SK-N-SH treated with all-trans-retinoic acid at 6 μM for 48 hours (cell line): ENCODE measurements at regions not wholly inside any gene's neighbourhood (a gene's known extent, or its start where the extent isn't known, plus 50 kb on each side); places are given as distances from the start of the nearest gene placed in this dataset.
"Not testable (repeated sequence)": the region's sequence is repeated elsewhere in the genome, so short reads cannot be mapped to it uniquely, and the experiment has no call there.

Experiments used
- BACH2 ChIP-seq: fragments of 250-450 bp; sonication (Bioruptor Pico); IDR thresholded peaks from 2 replicates; pipeline ENCODE4 v1.9.0; 2021; ENCODE audit warnings: mild to moderate bottlenecking, borderline replicate concordance
- CSDC2 ChIP-seq: fragments of 250-450 bp; sonication (Bioruptor Pico); IDR thresholded peaks from 2 replicates; pipeline ENCODE4 v1.5.0; 2020; ENCODE audit warnings: mild to moderate bottlenecking, moderate library complexity
- ESRRG ChIP-seq: fragments of 250-450 bp; sonication (Bioruptor Pico); IDR thresholded peaks from 2 replicates; pipeline ENCODE4 v1.6.1; 2021; ENCODE audit warnings: mild to moderate bottlenecking
- OSR1 ChIP-seq: fragments of 250-450 bp; sonication (Bioruptor Pico); IDR thresholded peaks from 2 replicates; pipeline ENCODE4 v1.8.0; 2022; ENCODE audit warnings: moderate library complexity, mild to moderate bottlenecking, inconsistent platforms
- RARB ChIP-seq: fragments of 250-450 bp; sonication (Bioruptor Pico); IDR thresholded peaks from 2 replicates; pipeline ENCODE4 v1.8.0; 2021; ENCODE audit warnings: mild to moderate bottlenecking, moderate library complexity
- SNAI2 ChIP-seq: fragments of 250-450 bp; sonication (Bioruptor Pico); IDR thresholded peaks from 2 replicates; pipeline ENCODE4 v1.5.0; 2020; ENCODE audit warnings: mild to moderate bottlenecking, moderate library complexity
- TCF4 ChIP-seq: fragments of 250-450 bp; sonication (Bioruptor Pico); IDR thresholded peaks from 2 replicates; pipeline ENCODE4 v1.8.0; 2021; ENCODE audit warnings: mild to moderate bottlenecking, moderate library complexity, borderline replicate concordance
- ZFP3 ChIP-seq: fragments of 250-450 bp; sonication (Bioruptor Pico); IDR thresholded peaks from 2 replicates; pipeline ENCODE4 v1.5.0; 2020; ENCODE audit warnings: mild to moderate bottlenecking, moderate library complexity
- ZNF565 ChIP-seq: fragments of 450-650 bp; formaldehyde crosslinking; conservative IDR thresholded peaks from 2 replicates; pipeline ENCODE4 v1.5.0; 2020; ENCODE audit warnings: low read depth, mild to moderate bottlenecking, moderate library complexity
- ZNF70 ChIP-seq: fragments of 450-650 bp; formaldehyde crosslinking; IDR thresholded peaks from 2 replicates; pipeline ENCODE4 v1.5.0; 2020; ENCODE audit warnings: mild to moderate bottlenecking, moderate library complexity
- ZNF8 ChIP-seq: fragments of 450-650 bp; formaldehyde crosslinking; IDR thresholded peaks from 2 replicates; pipeline ENCODE4 v1.5.0; 2020; ENCODE audit warnings: mild to moderate bottlenecking, moderate library complexity

DNA sequence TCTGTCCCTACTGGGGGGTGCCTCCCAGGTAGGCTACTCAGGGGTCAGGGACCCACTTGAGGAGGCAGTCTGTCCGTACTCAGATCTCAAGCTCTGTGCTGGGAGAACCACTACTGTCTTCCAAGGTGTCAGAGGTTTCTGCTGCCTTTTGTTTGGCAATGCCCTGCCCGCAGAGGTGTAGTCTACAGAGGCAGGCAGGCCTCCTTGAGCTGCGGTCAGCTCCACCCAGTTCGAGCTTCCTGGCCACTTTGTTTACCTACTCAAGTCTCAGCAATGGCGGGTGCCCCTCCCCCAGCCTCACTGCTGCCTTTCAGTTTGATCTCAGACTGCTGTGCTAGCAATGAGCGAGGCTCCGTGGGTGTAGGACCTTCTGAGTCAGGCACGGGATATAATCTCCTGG lies 263.1 kb upstream of the DAB2 start:
- not testable (repeated sequence) for TF ChIP-seq ZNF565 (CRISPR knock-in tag); ESRRG (CRISPR knock-in tag); RARB (CRISPR knock-in tag); TCF4; ZFP3; OSR1 (CRISPR knock-in tag); SNAI2; BACH2 (CRISPR knock-in tag); CSDC2; ZNF8 (CRISPR knock-in tag); ZNF70 (CRISPR knock-in tag)
